Endothelial cell of umbilical vein (primary cell): ENCODE measurements at regions not wholly inside any gene's neighbourhood (a gene's known extent, or its start where the extent isn't known, plus 50 kb on each side); places are given as distances from the start of the nearest gene placed in this dataset.

Experiments
- BruUV-seq: library from RNA; stranded (reverse); fragments of 400-500 nt; replicated peaks from 2 replicates; lab custom pipeline; 2021; lab: Mats Ljungman, UMichigan
- CTCF ChIA-PET: fragments of 300-600, 350-600 bp; sonication (Branson Sonifier 250); formaldehyde crosslinking; loops from one replicate; lab custom pipeline; 2021; ENCODE audit warnings: antibody characterized with exemption, inconsistent platforms; lab: Charles Lee
- POLR2A ChIA-PET: fragments of 300-600, 350-600 bp; sonication (Branson Sonifier 250); formaldehyde crosslinking; loops from one replicate; lab custom pipeline; 2021; ENCODE audit warnings: antibody characterized with exemption, inconsistent platforms; lab: Charles Lee
- DNase-seq: peaks from one replicate; pipeline ENCODE4 v3.0.0-alpha.2; 2011; ENCODE audit warnings: low read depth, low spot score
- FAIRE-seq: peaks from 2 replicates; lab custom pipeline; 2011; peaks lifted over from hg19 to GRCh38; lab: Jason Lieb, UNC
- H2AFZ ChIP-seq: 2 replicates; pipeline ENCODE4 v1.6.0; 2012; ENCODE audit warnings: low read depth, low read length, control low read depth, inconsistent platforms
- H3K27ac ChIP-seq: 2 replicates; pipeline ENCODE4 v1.5.1; 2011; ENCODE audit warnings: low read depth, mild to moderate bottlenecking, control low read depth, low read length, moderate library complexity; ENCODE audit not compliant: insufficient read depth
- H3K27me3 ChIP-seq, 2 experiments: 2 replicates each; pipeline versions ENCODE4 v1.6.0 to v1.6.1; 2011; ENCODE audit warnings: low read length in 2 of 2, mixed read lengths in 1 of 2; ENCODE audit not compliant: control insufficient read depth in 2 of 2, insufficient read depth in 2 of 2
- H3K36me3 ChIP-seq, 2 experiments: 2 replicates in 1 of 2; 3 replicates in 1 of 2; pipeline ENCODE4 v1.5.1; 2011; ENCODE audit warnings: low read length in 2 of 2, mild to moderate bottlenecking in 1 of 2, moderate library complexity in 1 of 2; ENCODE audit not compliant: control insufficient read depth in 2 of 2, insufficient read depth in 2 of 2; ENCODE audit errors: extremely low read depth in 1 of 2
- H3K4me1 ChIP-seq: 3 replicates; pipeline ENCODE4 v1.5.1; 2011; ENCODE audit warnings: mild to moderate bottlenecking, low read length; ENCODE audit not compliant: control insufficient read depth, insufficient read depth; ENCODE audit errors: extremely low read depth
- H3K4me2 ChIP-seq: 2 replicates; pipeline ENCODE4 v1.6.1; 2011; ENCODE audit warnings: low read length, control low read depth, mixed read lengths; ENCODE audit not compliant: insufficient read depth
- H3K4me3 ChIP-seq, 3 experiments: fragments of 200-600 bp in 1 of 3; sonication (generic), shearing (Covaris generic) in 1 of 3; replicated peaks in 1 of 3; 2 replicates each; pipeline ENCODE4 v1.5.1; 2011 to 2016; ENCODE audit warnings: control low read depth in 3 of 3, low read length in 3 of 3, mild to moderate bottlenecking in 2 of 3, inconsistent platforms in 1 of 3, low read depth in 1 of 3, moderate library complexity in 1 of 3; ENCODE audit not compliant: insufficient read depth in 1 of 3
- H3K79me2 ChIP-seq: 2 replicates; pipeline ENCODE4 v1.6.0; 2012; ENCODE audit warnings: low read length, inconsistent platforms; ENCODE audit not compliant: control insufficient read depth, insufficient read depth
- H3K9ac ChIP-seq: replicated peaks from 2 replicates; pipeline ENCODE3; 2011; ENCODE audit warnings: low read length, control low read depth; ENCODE audit not compliant: insufficient read depth; ENCODE audit errors: extremely low read depth
- H3K9me1 ChIP-seq: replicated peaks from 3 replicates; pipeline ENCODE4 v1.6.0; 2011; ENCODE audit warnings: mild to moderate bottlenecking, low read length; ENCODE audit not compliant: control insufficient read depth, insufficient read depth; ENCODE audit errors: extremely low read depth
- H3K9me3 ChIP-seq: replicated peaks from 2 replicates; pipeline ENCODE4 v1.5.1; 2012; ENCODE audit warnings: low read length, inconsistent platforms; ENCODE audit not compliant: control insufficient read depth, insufficient read depth
- H4K20me1 ChIP-seq: replicated peaks from 2 replicates; pipeline ENCODE3; 2011; ENCODE audit warnings: mild to moderate bottlenecking, low read length; ENCODE audit not compliant: control insufficient read depth, insufficient read depth; ENCODE audit errors: extremely low read depth
- EZH2 ChIP-seq: IDR thresholded peaks from 2 replicates; pipeline ENCODE4 v1.6.1; 2012; ENCODE audit warnings: borderline replicate concordance, low read depth, mild to moderate bottlenecking, moderate library complexity, low read length, inconsistent platforms; ENCODE audit not compliant: severe bottlenecking
- FOS ChIP-seq: IDR thresholded peaks from 2 replicates; pipeline ENCODE4 v1.6.1; 2011; ENCODE audit warnings: mild to moderate bottlenecking, low read length, moderate library complexity, borderline replicate concordance; ENCODE audit not compliant: insufficient read depth
- GATA2 ChIP-seq: IDR thresholded peaks from 2 replicates; pipeline ENCODE4 v1.7.0; 2011; ENCODE audit warnings: low read depth, mild to moderate bottlenecking, moderate library complexity, mixed read lengths, low read length; ENCODE audit not compliant: insufficient read length, insufficient read depth
- JUN ChIP-seq: IDR thresholded peaks from 2 replicates; pipeline ENCODE4 v1.6.1; 2011; ENCODE audit warnings: borderline replicate concordance, low read depth; ENCODE audit not compliant: insufficient read length, insufficient read depth
- MYC ChIP-seq: IDR thresholded peaks from one replicate; pipeline ENCODE4 v1.6.1; 2011; ENCODE audit warnings: mild to moderate bottlenecking, low read depth, low read length
- POLR2A ChIP-seq: IDR thresholded peaks from 2 replicates; pipeline ENCODE4 v1.6.1; 2012; ENCODE audit warnings: low read depth, mild to moderate bottlenecking, control low read depth, low read length
- POLR2AphosphoS5 ChIP-seq: IDR thresholded peaks from 2 replicates; pipeline ENCODE4 v1.6.1; 2012; ENCODE audit warnings: low read depth, mild to moderate bottlenecking, control low read depth, low read length, moderate library complexity; ENCODE audit not compliant: insufficient read depth
- dilution Hi-C: fragments of 300-500 bp; cut with MboI; formaldehyde crosslinking; loops from one replicate; pipeline ENCODE4 v1.15.0; 2019; ENCODE audit warnings: low sequenced_read_pairs; ENCODE audit not compliant: extremely low pct_ligation_motif_present
- intact Hi-C: fragments of 100-400 bp; cut with micrococcal nuclease; formaldehyde crosslinking; loops from one replicate; pipeline ENCODE4 v1.10.0; 2022
- TF ChIP-seq, protein P1 (sequence below), 2 donors: IDR thresholded peaks; 1 replicate in 1 of 2; 2 replicates in 1 of 2; pipeline ENCODE4 v1.5.1; 2011; ENCODE audit warnings: low read length in 2 of 2, mild to moderate bottlenecking in 2 of 2, moderate library complexity in 2 of 2, control low read depth in 1 of 2, inconsistent platforms in 1 of 2, low read depth in 1 of 2; ENCODE audit not compliant: insufficient read depth in 1 of 2; ENCODE audit errors: extremely low read depth in 1 of 2
- TF ChIP-seq, protein P2 (sequence below): IDR thresholded peaks from 2 replicates; pipeline ENCODE4 v1.6.1; 2011; ENCODE audit not compliant: insufficient read depth, insufficient read length

DNA sequence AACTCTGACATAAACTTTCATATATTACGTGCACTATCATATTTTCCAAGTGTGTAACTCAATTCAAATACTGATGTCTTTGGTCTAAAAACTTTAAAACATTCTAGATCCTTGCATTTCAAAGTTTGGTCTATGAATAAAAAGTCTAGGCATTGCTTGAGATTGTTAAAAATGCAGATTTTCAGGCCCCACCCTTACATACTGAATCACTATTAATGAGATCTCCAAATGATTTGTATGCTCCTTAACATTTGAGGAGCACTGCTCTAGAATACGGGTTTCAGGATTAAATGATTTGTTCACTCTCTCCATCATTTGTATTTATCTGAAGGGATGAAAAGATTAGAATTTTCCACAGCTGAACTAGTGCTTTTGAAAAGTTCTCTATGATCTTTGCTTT, 202.9 kb downstream of the KBTBD8 start:
- Histone ChIP-seq H3K79me2 (no peaks in the 10 kb centered on the region), H3K27me3 (no peaks in the 10 kb centered on the region), H3K27ac (no peak overlapping the region), H3K4me3 (no peak overlapping the region), H3K4me2 (no peak overlapping the region), H3K36me3 (no peaks in the 10 kb centered on the region), H4K20me1 (no peaks in the 10 kb centered on the region), H3K9me1 (no peaks in the 10 kb centered on the region), H3K9me3 (no peaks in the 10 kb centered on the region), H3K4me1 (no peaks in the 10 kb centered on the region), H2AFZ (no peak overlapping the region), H3K9ac (no peak overlapping the region)
- FAIRE-seq (no peak), DNase-seq (no peak)
- no TSS peak for BruUV-seq
- TF ChIP-seq, protein P1, sequence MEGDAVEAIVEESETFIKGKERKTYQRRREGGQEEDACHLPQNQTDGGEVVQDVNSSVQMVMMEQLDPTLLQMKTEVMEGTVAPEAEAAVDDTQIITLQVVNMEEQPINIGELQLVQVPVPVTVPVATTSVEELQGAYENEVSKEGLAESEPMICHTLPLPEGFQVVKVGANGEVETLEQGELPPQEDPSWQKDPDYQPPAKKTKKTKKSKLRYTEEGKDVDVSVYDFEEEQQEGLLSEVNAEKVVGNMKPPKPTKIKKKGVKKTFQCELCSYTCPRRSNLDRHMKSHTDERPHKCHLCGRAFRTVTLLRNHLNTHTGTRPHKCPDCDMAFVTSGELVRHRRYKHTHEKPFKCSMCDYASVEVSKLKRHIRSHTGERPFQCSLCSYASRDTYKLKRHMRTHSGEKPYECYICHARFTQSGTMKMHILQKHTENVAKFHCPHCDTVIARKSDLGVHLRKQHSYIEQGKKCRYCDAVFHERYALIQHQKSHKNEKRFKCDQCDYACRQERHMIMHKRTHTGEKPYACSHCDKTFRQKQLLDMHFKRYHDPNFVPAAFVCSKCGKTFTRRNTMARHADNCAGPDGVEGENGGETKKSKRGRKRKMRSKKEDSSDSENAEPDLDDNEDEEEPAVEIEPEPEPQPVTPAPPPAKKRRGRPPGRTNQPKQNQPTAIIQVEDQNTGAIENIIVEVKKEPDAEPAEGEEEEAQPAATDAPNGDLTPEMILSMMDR (IDR thresholded peaks at IDR 0.05; ENCODE audit: extremely low read depth in 1 of 2, insufficient read depth in 1 of 2, low read depth in 1 of 2, low read length in 2 of 2) = no peak
- no peak for TF ChIP-seq POLR2AphosphoS5
- TF ChIP-seq MYC = no peak
- no peak for TF ChIP-seq FOS
- no peak for TF ChIP-seq POLR2A
- no peak for TF ChIP-seq JUN
- TF ChIP-seq EZH2 = no peak
- TF ChIP-seq, protein P2, sequence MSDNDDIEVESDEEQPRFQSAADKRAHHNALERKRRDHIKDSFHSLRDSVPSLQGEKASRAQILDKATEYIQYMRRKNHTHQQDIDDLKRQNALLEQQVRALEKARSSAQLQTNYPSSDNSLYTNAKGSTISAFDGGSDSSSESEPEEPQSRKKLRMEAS = no peak
- TF ChIP-seq GATA2 = no peak
- ChIA-PET CTCF (no interaction called here), POLR2A (no interaction called here)
- intact Hi-C loops = no loop called here
- dilution Hi-C loops = no loop called here
